Activated T-cell treated with anti-CD3 and anti-CD28 coated beads, Interleukin-2, amount 50 U/mL, for 72 hours (primary cell): ENCODE measurements at regions not wholly inside any gene's neighbourhood (a gene's known extent, or its start where the extent isn't known, plus 50 kb on each side); places are given as distances from the start of the nearest gene placed in this dataset.
"Not testable (repeated sequence)": the region's sequence is repeated elsewhere in the genome, so short reads cannot be mapped to it uniquely, and the experiment has no call there.

Experiments
- ATAC-seq, 2 donors: fragments of 150-1000 bp; cut with Tn5 transposase; replicated peaks in 1 of 2; 2 replicates each; pipeline ENCODE4 v1.10.0; 2021; ENCODE audit warnings: moderate library complexity in 2 of 2, mild to moderate bottlenecking in 1 of 2
- DNase-seq, 2 donors: peaks; one replicate each; pipeline ENCODE4 v3.0.0; 2021 to 2022; ENCODE audit warnings: mixed read lengths in 1 of 2
- H3K27ac Mint-ChIP-seq: one replicate; pipeline ENCODE4 v1.8.0; 2022; ENCODE audit warnings: mild to moderate bottlenecking, moderate library complexity, mixed read lengths
- H3K27me3 Mint-ChIP-seq: one replicate; pipeline ENCODE4 v1.8.0; 2022; ENCODE audit warnings: low read depth, mixed read lengths
- H3K36me3 Mint-ChIP-seq, 2 donors: one replicate each; pipeline ENCODE4 v1.8.0; 2022; ENCODE audit warnings: mixed read lengths in 2 of 2, mild to moderate bottlenecking in 1 of 2; ENCODE audit not compliant: insufficient read depth in 2 of 2
- H3K4me1 Mint-ChIP-seq: one replicate; pipeline ENCODE4 v1.8.0; 2022; ENCODE audit warnings: low read depth, mixed read lengths
- H3K4me3 Mint-ChIP-seq, 2 donors: one replicate each; pipeline ENCODE4 v1.8.0; 2022; ENCODE audit warnings: mild to moderate bottlenecking in 2 of 2, mixed read lengths in 2 of 2, moderate library complexity in 2 of 2
- H3K9me3 Mint-ChIP-seq, 2 donors: one replicate each; pipeline ENCODE4 v1.8.0; 2022; ENCODE audit warnings: mixed read lengths in 2 of 2

GRCh38 chr4:103264905-103265304 is 66.8 kb upstream of the CENPE start:
- H3K27me3 Mint-ChIP-seq = peaks cover 9% of the 10 kb centered on the region
- H3K4me3 Mint-ChIP-seq = no peak overlapping the region
- ATAC-seq (no peak), DNase-seq (no peak)
- H3K27ac Mint-ChIP-seq = no peak overlapping the region
- no peaks in the 10 kb centered on the region for H3K36me3 Mint-ChIP-seq
- H3K4me1 Mint-ChIP-seq = no peaks in the 10 kb centered on the region
- peaks cover 0 to 2% of the 10 kb centered on the region in 2 donors for H3K9me3 Mint-ChIP-seq

DNA sequence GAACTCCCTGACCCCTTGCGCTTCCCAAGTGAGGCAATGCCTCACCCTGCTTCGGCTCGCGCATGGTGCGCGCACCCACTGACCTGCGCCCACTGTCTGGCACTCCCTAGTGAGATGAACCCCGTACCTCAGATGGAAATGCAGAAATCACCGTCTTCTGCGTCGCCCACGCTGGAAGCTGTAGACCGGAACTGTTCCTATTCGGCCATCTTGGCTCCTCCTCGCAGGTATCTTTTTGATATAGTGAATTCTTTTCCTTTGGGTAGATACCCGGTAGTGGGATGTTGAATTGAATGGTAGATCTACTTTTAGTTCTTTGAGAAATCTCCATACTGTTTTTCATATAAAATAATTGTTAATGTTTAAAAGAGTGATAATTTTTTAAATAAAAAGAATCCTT is 57.9 kb upstream of the CENPE start:
- not testable (repeated sequence) for ATAC-seq, H3K9me3 Mint-ChIP-seq, H3K4me1 Mint-ChIP-seq, H3K4me3 Mint-ChIP-seq, DNase-seq, H3K27ac Mint-ChIP-seq, H3K36me3 Mint-ChIP-seq, H3K27me3 Mint-ChIP-seq
